ENCODE measurements at regions not wholly inside any gene's neighbourhood (a gene's known extent, or its start where the extent isn't known, plus 50 kb on each side); places are given as distances from the start of the nearest gene placed in this dataset.

DNA sequence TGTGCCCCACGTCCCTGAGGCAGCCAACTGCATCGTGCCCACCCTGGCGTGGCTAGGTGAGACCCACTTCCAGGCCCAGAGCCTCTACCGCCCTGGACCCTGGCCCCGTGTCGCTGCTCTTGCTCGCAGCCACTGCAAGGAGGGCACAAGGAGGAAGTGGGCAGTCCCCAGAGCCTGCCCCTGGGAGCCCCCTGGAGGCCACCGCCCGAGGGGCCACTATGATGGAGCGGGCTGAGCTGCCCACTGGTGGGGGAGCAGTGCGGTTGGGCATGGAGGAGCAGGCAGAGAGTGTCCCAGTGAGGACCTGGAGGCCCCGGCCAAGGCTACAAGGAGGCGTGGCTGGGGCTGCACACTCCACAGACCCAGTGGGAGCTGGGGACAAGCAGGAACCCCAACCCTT is 323.6 kb downstream of the PCNX1 start:
- H3K36me3 ChIP-seq (ENCODE audit: insufficient read depth): no peaks in the 10 kb centered on the region
- no peak overlapping the region for H3K4me3 Mint-ChIP-seq
- no peaks in the 10 kb centered on the region for H4K20me1 ChIP-seq (replicated peaks; ENCODE audit: insufficient read depth)
- no peaks in the 10 kb centered on the region for H3K27me3 ChIP-seq (ENCODE audit: insufficient read depth)
- peaks cover 5% of the 10 kb centered on the region; the same call in 2 of the 3 replicates for H3K4me1 Mint-ChIP-seq
- no peaks in the 10 kb centered on the region for H3F3A ChIP-seq (replicated peaks; ENCODE audit: low read depth)
- H3K9me3 Mint-ChIP-seq: no peaks in the 10 kb centered on the region
- H3K4me3 ChIP-seq: no peak overlapping the region
- peak; percentile 69 for ATAC-seq
- no peak for TF ChIP-seq POLR2AphosphoS5 (IDR thresholded peaks at IDR 0.05; ENCODE audit: low read depth)
- TF ChIP-seq ZNF114 (CRISPR knock-in tag; IDR thresholded peaks at IDR 0.05): no peak
- TF ChIP-seq CTCF (conservative IDR thresholded peaks at IDR 0.05; ENCODE audit: low read depth in 2 of 2): peak; percentile 32 to 52
- H3K27ac ChIP-seq (ENCODE audit: low read depth): no peak overlapping the region
- peaks cover 11% of the 10 kb centered on the region for H3K27me3 Mint-ChIP-seq (ENCODE audit: insufficient read depth, low read depth, poor library complexity)
- H3K9me2 ChIP-seq (ENCODE audit: insufficient read depth): no peaks in the 10 kb centered on the region
- H3K36me3 Mint-ChIP-seq (ENCODE audit: low read depth): no peaks in the 10 kb centered on the region
- peak; percentile 22 for DNase-seq (ENCODE audit: low spot score)
- H2AFZ ChIP-seq: no peak overlapping the region
- H3K79me2 ChIP-seq (replicated peaks; ENCODE audit: insufficient read depth): no peaks in the 10 kb centered on the region
- no peak overlapping the region for H3K4me2 ChIP-seq
- no peak overlapping the region for H3K27ac Mint-ChIP-seq
- no peaks in the 10 kb centered on the region for H3K4me1 ChIP-seq (ENCODE audit: insufficient read depth)

DNA sequence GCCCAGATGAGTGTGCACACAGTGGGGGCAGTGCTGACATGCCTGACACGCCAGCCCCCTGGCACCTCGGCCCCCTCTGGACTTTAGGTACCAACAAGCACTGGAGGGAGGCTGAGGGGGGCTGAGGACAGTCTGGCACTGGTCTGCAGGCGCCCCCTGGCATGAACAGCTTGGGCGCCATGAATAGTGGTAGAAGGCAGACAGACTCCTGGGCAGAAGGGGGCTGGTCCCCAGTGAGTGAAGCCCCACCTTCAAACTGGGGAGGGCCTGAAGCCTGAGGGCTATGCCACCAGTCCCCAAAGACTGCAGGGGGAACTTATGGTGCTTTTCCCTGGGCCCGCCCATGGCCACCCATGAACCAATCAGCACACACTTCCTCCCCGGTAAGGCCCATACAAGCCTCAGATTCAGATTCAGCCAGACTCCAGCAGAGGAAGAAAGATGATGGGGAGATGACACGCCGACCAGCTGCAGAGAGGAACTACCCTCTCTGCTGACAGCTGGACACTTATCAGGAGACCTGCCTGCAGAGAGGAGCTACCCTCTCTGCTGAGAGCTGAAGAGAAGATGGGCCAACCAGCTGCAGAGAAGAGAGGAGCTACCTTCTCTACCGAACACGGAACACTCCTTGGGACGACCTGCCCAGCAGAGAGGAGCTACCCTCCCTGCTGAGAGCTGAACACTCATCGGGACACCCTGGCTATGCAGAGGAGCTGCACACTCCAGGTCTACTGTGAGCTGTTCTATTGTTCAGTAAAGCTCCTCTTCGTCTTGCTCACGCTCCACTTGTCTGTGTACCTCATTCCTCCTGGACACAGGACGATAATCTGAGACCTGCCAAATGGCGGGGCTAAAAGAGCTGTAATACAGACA is 324.5 kb downstream of the PCNX1 start:
- Mint-ChIP-seq H3K9me3 (no peaks in the 10 kb centered on the region), H3K27me3 (ENCODE audit: insufficient read depth, low read depth, poor library complexity) (peaks cover 11% of the 10 kb centered on the region), H3K36me3 (ENCODE audit: low read depth) (no peaks in the 10 kb centered on the region), H3K4me1 (peaks cover 5% of the 10 kb centered on the region; the same call in 2 of the 3 replicates), H3K4me3 (no peak overlapping the region), H3K27ac (no peak overlapping the region)
- Histone ChIP-seq H3K4me3 (no peak overlapping the region), H3K4me2 (no peak overlapping the region), H3K9me2 (ENCODE audit: insufficient read depth) (no peaks in the 10 kb centered on the region), H4K20me1 (replicated peaks; ENCODE audit: insufficient read depth) (no peaks in the 10 kb centered on the region), H3K27me3 (ENCODE audit: insufficient read depth) (no peaks in the 10 kb centered on the region), H3K36me3 (ENCODE audit: insufficient read depth) (no peaks in the 10 kb centered on the region), H2AFZ (peak overlapping the region; percentile 81; the same call in 1 of the 2 replicates), H3K27ac (ENCODE audit: low read depth) (no peak overlapping the region), H3K4me1 (ENCODE audit: insufficient read depth) (no peaks in the 10 kb centered on the region), H3F3A (replicated peaks; ENCODE audit: low read depth) (no peaks in the 10 kb centered on the region), H3K79me2 (replicated peaks; ENCODE audit: insufficient read depth) (no peaks in the 10 kb centered on the region)
- ATAC-seq (peak; percentile 80), DNase-seq (ENCODE audit: low spot score) (peak; percentile 18)
- peak in 1 of 2 experiments; percentile 23; a peak in 2 of 4 replicates for TF ChIP-seq CTCF (conservative IDR thresholded peaks at IDR 0.05; ENCODE audit: low read depth in 2 of 2)
- TF ChIP-seq EZH2 (IDR thresholded peaks at IDR 0.05; ENCODE audit: low read depth, unreplicated experiment): no peak

Measured in GM23338 (cell line).